Cardiac muscle cell (in vitro differentiated cells and primary cell): ENCODE measurements at regions not wholly inside any gene's neighbourhood (a gene's known extent, or its start where the extent isn't known, plus 50 kb on each side); places are given as distances from the start of the nearest gene placed in this dataset.

Experiments
- DNase-seq, 2 donors: peaks; one replicate each; pipeline versions ENCODE4 v3.0.0 to v3.0.0-alpha.2; 2010 to 2017; ENCODE audit warnings: low read depth in 1 of 2, low spot score in 1 of 2
- H3K27ac ChIP-seq: fragments of 200-600 bp; sonication (generic); 2 replicates; pipeline ENCODE4 v1.5.1; 2016
- H3K27me3 ChIP-seq: fragments of 200-600 bp; sonication (generic); 2 replicates; pipeline ENCODE4 v1.6.0; 2016; ENCODE audit warnings: control low read depth
- H3K36me3 ChIP-seq: fragments of 200-600 bp; sonication (generic); 2 replicates; pipeline ENCODE4 v1.5.1; 2016; ENCODE audit warnings: control low read depth
- H3K4me1 ChIP-seq: fragments of 200-600 bp; sonication (generic); 2 replicates; pipeline ENCODE4 v1.8.1; 2017; ENCODE audit warnings: low read depth, mild to moderate bottlenecking, mixed run types
- H3K4me3 ChIP-seq: fragments of 200-600 bp; sonication (generic); 2 replicates; pipeline ENCODE4 v1.5.1; 2016; ENCODE audit warnings: mild to moderate bottlenecking
- H3K9me3 ChIP-seq: fragments of 200-600 bp; sonication (generic); 2 replicates; pipeline ENCODE4 v1.5.1; 2017; ENCODE audit warnings: low read depth, mild to moderate bottlenecking, control low read depth
- TF ChIP-seq, protein P1 (sequence below): IDR thresholded peaks from 2 replicates; pipeline ENCODE4 v1.5.1; 2012; ENCODE audit warnings: low read depth, mild to moderate bottlenecking, low read length

- Histone ChIP-seq H3K27ac (no peak overlapping the region), H3K4me3 (no peak overlapping the region), H3K9me3 (no peaks in the 10 kb centered on the region), H3K36me3 (no peaks in the 10 kb centered on the region), H3K4me1 (no peaks in the 10 kb centered on the region), H3K27me3 (no peaks in the 10 kb centered on the region)
- TF ChIP-seq, protein P1, sequence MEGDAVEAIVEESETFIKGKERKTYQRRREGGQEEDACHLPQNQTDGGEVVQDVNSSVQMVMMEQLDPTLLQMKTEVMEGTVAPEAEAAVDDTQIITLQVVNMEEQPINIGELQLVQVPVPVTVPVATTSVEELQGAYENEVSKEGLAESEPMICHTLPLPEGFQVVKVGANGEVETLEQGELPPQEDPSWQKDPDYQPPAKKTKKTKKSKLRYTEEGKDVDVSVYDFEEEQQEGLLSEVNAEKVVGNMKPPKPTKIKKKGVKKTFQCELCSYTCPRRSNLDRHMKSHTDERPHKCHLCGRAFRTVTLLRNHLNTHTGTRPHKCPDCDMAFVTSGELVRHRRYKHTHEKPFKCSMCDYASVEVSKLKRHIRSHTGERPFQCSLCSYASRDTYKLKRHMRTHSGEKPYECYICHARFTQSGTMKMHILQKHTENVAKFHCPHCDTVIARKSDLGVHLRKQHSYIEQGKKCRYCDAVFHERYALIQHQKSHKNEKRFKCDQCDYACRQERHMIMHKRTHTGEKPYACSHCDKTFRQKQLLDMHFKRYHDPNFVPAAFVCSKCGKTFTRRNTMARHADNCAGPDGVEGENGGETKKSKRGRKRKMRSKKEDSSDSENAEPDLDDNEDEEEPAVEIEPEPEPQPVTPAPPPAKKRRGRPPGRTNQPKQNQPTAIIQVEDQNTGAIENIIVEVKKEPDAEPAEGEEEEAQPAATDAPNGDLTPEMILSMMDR, result no peak
- no peak for DNase-seq
These were observed 160.8 kb upstream of the SEL1L start for GRCh38 chr14:81694419-81694818.

DNA sequence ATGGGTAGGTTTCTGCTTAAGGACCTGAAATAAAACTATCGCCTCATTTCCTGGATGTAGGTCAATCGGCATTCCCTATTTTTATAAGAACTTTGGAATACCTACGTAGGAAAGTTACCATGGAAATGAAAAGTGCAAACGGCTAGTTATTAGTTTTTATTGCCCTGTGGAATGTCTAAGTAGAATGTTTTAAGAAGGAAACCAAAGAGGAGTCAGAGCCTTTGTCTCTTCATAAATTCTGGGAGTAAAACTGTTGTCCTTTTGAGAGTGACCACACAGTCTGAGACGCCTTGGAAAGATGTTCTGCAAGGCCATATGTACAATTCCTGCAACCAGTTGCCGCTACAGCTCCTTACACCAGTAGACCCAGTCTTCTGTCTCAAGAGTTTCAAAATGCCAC, 176.0 kb upstream of the SEL1L start:
- Histone ChIP-seq H3K27ac (no peak overlapping the region), H3K4me1 (peaks cover 5% of the 10 kb centered on the region), H3K36me3 (no peaks in the 10 kb centered on the region), H3K27me3 (no peaks in the 10 kb centered on the region), H3K9me3 (no peaks in the 10 kb centered on the region), H3K4me3 (no peak overlapping the region)
- TF ChIP-seq, protein P1, result no peak
- no peak for DNase-seq

DNA sequence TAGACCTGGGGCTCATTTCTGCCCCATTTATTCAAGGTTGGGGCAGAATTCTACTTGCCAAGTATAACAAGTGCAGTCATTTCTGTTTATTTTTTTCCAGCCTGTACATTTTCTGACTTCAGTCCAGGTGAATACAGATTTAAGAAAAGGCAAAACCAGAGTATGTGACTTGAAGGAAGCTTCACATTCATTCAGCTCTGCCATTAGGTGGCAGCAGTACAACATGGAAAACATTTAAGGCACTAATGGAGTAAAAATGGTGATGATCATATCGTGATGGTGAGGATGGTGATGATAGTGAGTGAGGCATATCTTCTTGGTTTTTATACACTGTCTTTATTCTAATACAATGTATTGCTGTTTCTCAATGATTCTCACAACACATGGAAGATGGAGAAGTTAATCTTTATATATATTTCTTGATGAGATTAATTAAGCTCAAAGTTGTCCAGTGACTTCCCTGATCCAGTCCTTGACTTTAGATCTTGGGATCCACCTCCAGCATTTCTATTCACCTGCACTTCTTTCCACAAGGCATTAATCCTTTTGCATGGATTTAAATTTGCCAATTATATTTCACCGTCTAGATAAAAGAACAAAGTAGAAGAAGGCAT, 176.7 kb upstream of the SEL1L start:
- Histone ChIP-seq H3K9me3 (no peaks in the 10 kb centered on the region), H3K4me1 (peaks cover 5% of the 10 kb centered on the region), H3K27me3 (no peaks in the 10 kb centered on the region), H3K27ac (no peak overlapping the region), H3K36me3 (no peaks in the 10 kb centered on the region), H3K4me3 (no peak overlapping the region)
- DNase-seq, result peak; percentile 41 to 62
- TF ChIP-seq, protein P1, result peak; percentile 44

- Histone ChIP-seq H3K27ac (no peak overlapping the region), H3K4me3 (no peak overlapping the region), H3K4me1 (peaks cover 5% of the 10 kb centered on the region), H3K27me3 (no peaks in the 10 kb centered on the region), H3K36me3 (no peaks in the 10 kb centered on the region), H3K9me3 (no peaks in the 10 kb centered on the region)
- DNase-seq, result no peak
- TF ChIP-seq, protein P1, result no peak
These were observed 182.1 kb upstream of the SEL1L start for GRCh38 chr14:81715731-81716130.

DNA sequence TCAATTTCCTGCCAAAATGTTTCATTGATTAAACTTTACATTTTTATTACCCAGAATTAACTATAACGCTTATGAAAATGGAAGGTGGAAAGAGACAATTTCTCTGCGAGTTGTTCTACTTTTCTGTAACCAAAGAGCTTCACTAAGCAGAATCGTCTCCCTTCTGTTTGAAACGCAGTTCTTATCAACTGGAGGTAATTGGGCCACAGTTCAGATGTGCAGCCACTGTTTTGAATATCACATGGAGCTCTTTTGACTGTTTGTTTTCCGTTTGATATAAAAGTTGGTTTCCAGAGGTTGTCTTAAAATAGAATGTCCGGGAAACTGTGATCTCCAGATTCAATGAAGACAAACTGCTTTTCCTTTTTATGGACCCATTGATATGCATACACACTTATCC, 183.3 kb upstream of the SEL1L start:
- no peaks in the 10 kb centered on the region for H3K27me3 ChIP-seq
- DNase-seq, result no peak
- H3K4me3 ChIP-seq, result no peak overlapping the region
- TF ChIP-seq, protein P1, result no peak
- H3K27ac ChIP-seq, result no peak overlapping the region
- H3K4me1 ChIP-seq, result peaks cover 5% of the 10 kb centered on the region
- H3K9me3 ChIP-seq, result no peaks in the 10 kb centered on the region
- H3K36me3 ChIP-seq, result no peaks in the 10 kb centered on the region

GRCh38 chr14:81723956-81724355, 190.3 kb upstream of the SEL1L start:
- no peak for DNase-seq
- Histone ChIP-seq H3K27ac (no peak overlapping the region), H3K27me3 (no peaks in the 10 kb centered on the region), H3K9me3 (no peaks in the 10 kb centered on the region), H3K36me3 (no peaks in the 10 kb centered on the region), H3K4me3 (no peak overlapping the region), H3K4me1 (no peaks in the 10 kb centered on the region)
- TF ChIP-seq, protein P1, result no peak
